ENCODE measurements at regions not wholly inside any gene's neighbourhood (a gene's known extent, or its start where the extent isn't known, plus 50 kb on each side); places are given as distances from the start of the nearest gene placed in this dataset.

- no peak for TF ChIP-seq CTCF (IDR thresholded peaks at IDR 0.05)
- TF ChIP-seq POLR2A (IDR thresholded peaks at IDR 0.05), result no peak
These were observed 84.1 kb downstream of the RIPK4 start for GRCh38 chr21:41682719-41683179.

Measured in uterus (tissue), 2 donors.